ENCODE measurements at regions not wholly inside any gene's neighbourhood (a gene's known extent, or its start where the extent isn't known, plus 50 kb on each side); places are given as distances from the start of the nearest gene placed in this dataset.

- TF ChIP-seq CTCF (IDR thresholded peaks at IDR 0.05): no peak
- no peak for TF ChIP-seq POLR2A (IDR thresholded peaks at IDR 0.05)
Measured at GRCh38 chr3:67798412-67798811, 144.0 kb upstream of the SUCLG2 start.
